Loucy (cell line): ENCODE measurements at regions not wholly inside any gene's neighbourhood (a gene's known extent, or its start where the extent isn't known, plus 50 kb on each side); places are given as distances from the start of the nearest gene placed in this dataset.

Source experiments
- H2AFZ ChIP-seq: fragments of 200-600 bp; sonication (generic); 2 replicates; pipeline ENCODE4 v1.6.0; 2016; ENCODE audit warnings: antibody characterized with exemption, mild to moderate bottlenecking, low read length, moderate library complexity
- H3F3A ChIP-seq: fragments of 200-600 bp; 2 replicates; pipeline ENCODE4 v1.6.0; 2016; ENCODE audit warnings: antibody characterized with exemption, low read depth, mild to moderate bottlenecking
- H3K27me3 ChIP-seq: fragments of 200-600 bp; sonication (generic); 2 replicates; pipeline ENCODE4 v1.6.1; 2014; ENCODE audit warnings: low read length, mild to moderate bottlenecking; ENCODE audit not compliant: insufficient read depth, poor library complexity, severe bottlenecking
- H3K36me3 ChIP-seq: fragments of 200-600 bp; sonication (generic); 2 replicates; pipeline ENCODE4 v1.6.1; 2016; ENCODE audit warnings: low read length; ENCODE audit not compliant: insufficient read depth
- H3K4me1 ChIP-seq: fragments of 200-600 bp; sonication (generic); 2 replicates; pipeline ENCODE4 v1.5.1; 2014; ENCODE audit warnings: low read length, mild to moderate bottlenecking; ENCODE audit not compliant: insufficient read depth, poor library complexity, severe bottlenecking
- H3K4me2 ChIP-seq: fragments of 200-600 bp; sonication (generic); 2 replicates; pipeline ENCODE4 v1.6.0; 2014; ENCODE audit warnings: antibody characterized with exemption, low read length, low read depth, mild to moderate bottlenecking; ENCODE audit not compliant: poor library complexity, severe bottlenecking
- H3K4me3 ChIP-seq: fragments of 200-600 bp; sonication (generic); 2 replicates; pipeline ENCODE4 v1.5.1; 2014; ENCODE audit warnings: low read length, mild to moderate bottlenecking, mixed read lengths; ENCODE audit not compliant: poor library complexity, severe bottlenecking
- H3K79me2 ChIP-seq: fragments of 200-600 bp; sonication (generic); 2 replicates; pipeline ENCODE4 v1.6.1; 2014; ENCODE audit warnings: low read length; ENCODE audit not compliant: insufficient read depth
- H3K9ac ChIP-seq: fragments of 200-600 bp; sonication (generic); 2 replicates; pipeline ENCODE4 v1.6.0; 2014; ENCODE audit warnings: mild to moderate bottlenecking, low read depth, low read length, moderate library complexity; ENCODE audit not compliant: poor library complexity, severe bottlenecking
- H3K9me2 ChIP-seq: fragments of 200-600 bp; sonication (generic); replicated peaks from 2 replicates; pipeline ENCODE4 v1.6.1; 2016; ENCODE audit warnings: low read depth, low read length, mixed read lengths
- H3K9me3 ChIP-seq: fragments of 200-600 bp; sonication (generic); 2 replicates; pipeline ENCODE4 v1.6.1; 2014; ENCODE audit warnings: mild to moderate bottlenecking, antibody characterized with exemption, low read length, low read depth; ENCODE audit not compliant: insufficient read depth
- H4K20me1 ChIP-seq: fragments of 200-600 bp; sonication (generic); 2 replicates; pipeline ENCODE4 v1.6.0; 2014; ENCODE audit warnings: antibody characterized with exemption, low read length, mild to moderate bottlenecking; ENCODE audit not compliant: insufficient read depth, poor library complexity, severe bottlenecking
- CTCF ChIP-seq: fragments of 200-600 bp; sonication (generic); conservative IDR thresholded peaks from 2 replicates; pipeline ENCODE4 v1.5.1; 2014; ENCODE audit warnings: mild to moderate bottlenecking, antibody characterized with exemption, low read length
- EZH2phosphoT487 ChIP-seq: fragments of 200-600 bp; IDR thresholded peaks from 2 replicates; pipeline ENCODE4 v1.6.1; 2018; ENCODE audit warnings: antibody characterized with exemption, mild to moderate bottlenecking, moderate library complexity, borderline replicate concordance

DNA sequence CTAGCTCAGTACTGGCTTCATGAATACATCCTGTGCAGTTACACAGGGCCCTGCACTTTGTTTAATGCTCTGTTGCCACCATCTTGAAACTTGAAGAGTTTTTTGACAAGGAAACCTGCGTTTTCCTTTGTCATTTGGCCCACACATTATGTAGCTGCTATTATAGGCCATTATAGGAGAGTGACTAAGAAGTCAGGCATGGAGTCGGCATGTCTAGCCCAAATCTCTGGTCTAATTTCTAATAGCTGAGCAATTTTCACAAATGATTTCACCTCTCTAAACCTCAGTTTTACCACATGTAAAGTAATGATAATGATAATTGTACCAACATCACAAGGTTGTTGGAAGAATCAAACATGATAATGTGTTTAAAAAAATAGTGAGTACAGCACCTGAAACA lies 67.1 kb upstream of the MYLIP start:
- TF ChIP-seq CTCF = no peak
- no peak for TF ChIP-seq EZH2phosphoT487

GRCh38 chr6:16060039-16060438 lies 68.8 kb upstream of the MYLIP start:
- H3K4me3 ChIP-seq = peak overlapping the region; percentile 17
- no peaks in the 10 kb centered on the region for H3K9me2 ChIP-seq
- peak overlapping the region; percentile 82 for H2AFZ ChIP-seq
- H3K4me2 ChIP-seq = peak overlapping the region; percentile 45
- TF ChIP-seq CTCF (no peak), EZH2phosphoT487 (no peak)
- H3K36me3 ChIP-seq = no peaks in the 10 kb centered on the region
- H3K79me2 ChIP-seq = no peaks in the 10 kb centered on the region
- H4K20me1 ChIP-seq = no peaks in the 10 kb centered on the region
- H3K27me3 ChIP-seq = no peaks in the 10 kb centered on the region
- no peak overlapping the region for H3K9ac ChIP-seq
- no peaks in the 10 kb centered on the region for H3F3A ChIP-seq
- H3K4me1 ChIP-seq = peaks cover 14% of the 10 kb centered on the region
- no peaks in the 10 kb centered on the region for H3K9me3 ChIP-seq

More for the DNA sequence above, 67.1 kb upstream of the MYLIP start:
- Histone ChIP-seq H3K9me2 (no peaks in the 10 kb centered on the region), H3K79me2 (no peaks in the 10 kb centered on the region), H3K4me2 (no peak overlapping the region), H3F3A (no peaks in the 10 kb centered on the region), H2AFZ (no peak overlapping the region), H3K9ac (no peak overlapping the region), H3K36me3 (no peaks in the 10 kb centered on the region), H3K9me3 (no peaks in the 10 kb centered on the region), H3K4me1 (peaks cover 14% of the 10 kb centered on the region), H4K20me1 (no peaks in the 10 kb centered on the region), H3K4me3 (no peak overlapping the region), H3K27me3 (no peaks in the 10 kb centered on the region)

- peak overlapping the region; percentile 45 for H3K4me2 ChIP-seq
- peak overlapping the region; percentile 82; the same call in 1 of the 2 replicates for H2AFZ ChIP-seq
- no peaks in the 10 kb centered on the region for H3K9me2 ChIP-seq
- H3K4me3 ChIP-seq = no peak overlapping the region
- no peak overlapping the region for H3K9ac ChIP-seq
- no peaks in the 10 kb centered on the region for H4K20me1 ChIP-seq
- no peaks in the 10 kb centered on the region for H3K36me3 ChIP-seq
- H3K79me2 ChIP-seq = no peaks in the 10 kb centered on the region
- TF ChIP-seq EZH2phosphoT487 (no peak), CTCF (no peak)
- peaks cover 14% of the 10 kb centered on the region for H3K4me1 ChIP-seq
- H3F3A ChIP-seq = no peaks in the 10 kb centered on the region
- H3K9me3 ChIP-seq = no peaks in the 10 kb centered on the region
- H3K27me3 ChIP-seq = no peaks in the 10 kb centered on the region
Observed at GRCh38 chr6:16059496-16059895, 69.4 kb upstream of the MYLIP start.
